Muscle of back (tissue), 3 donors: ENCODE measurements at regions not wholly inside any gene's neighbourhood (a gene's known extent, or its start where the extent isn't known, plus 50 kb on each side); places are given as distances from the start of the nearest gene placed in this dataset.
A peak's percentile ranks its signal among the peaks of the same experiment; 100 is the strongest.
"Not testable (repeated sequence)": the region's sequence is repeated elsewhere in the genome, so short reads cannot be mapped to it uniquely, and the experiment has no call there.

Source experiments
- DNase-seq, 3 donors: peaks; one replicate each; pipeline versions ENCODE4 v3.0.0 to v3.0.0-alpha.2; 2013

DNA sequence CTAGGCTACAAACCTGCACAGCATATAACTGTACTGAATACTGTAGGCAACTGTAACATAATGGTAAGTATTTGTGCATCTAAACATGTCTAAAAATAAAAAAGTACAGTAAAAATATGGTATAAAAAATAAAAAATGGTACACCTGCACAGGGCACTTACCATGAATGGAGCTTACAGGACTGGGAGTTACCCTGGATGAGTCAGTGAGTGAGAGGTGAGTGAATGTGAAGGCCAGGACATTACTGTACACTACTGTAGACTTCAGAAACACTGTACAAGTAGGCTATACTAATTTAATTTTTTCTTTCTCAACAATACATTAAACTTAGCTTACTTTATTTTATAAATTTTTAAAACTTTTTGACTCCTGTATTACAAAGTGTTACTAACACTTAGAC lies 265.3 kb downstream of the KLF13 start:
- DNase-seq: no peak

DNA sequence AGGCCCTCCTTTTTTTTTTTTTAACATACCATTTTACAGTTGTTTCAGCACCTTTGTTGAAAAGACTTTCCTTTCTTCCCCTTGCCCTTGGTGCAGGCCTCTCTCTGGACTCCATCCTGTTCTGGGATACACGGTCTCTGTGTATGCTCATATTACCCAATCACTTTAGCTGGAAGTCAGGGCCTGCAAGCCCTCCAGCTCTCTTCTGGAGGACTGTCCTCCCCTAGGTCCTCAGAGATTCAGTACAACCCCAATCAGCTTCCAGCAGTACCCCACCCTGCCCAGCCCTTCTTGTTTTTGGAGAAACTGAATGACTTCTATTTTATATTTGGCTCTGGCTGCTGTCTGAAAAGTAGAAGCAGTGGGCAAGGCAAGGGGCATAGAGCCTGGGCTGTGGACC lies 270.8 kb downstream of the KLF13 start:
- DNase-seq: no peak

DNA sequence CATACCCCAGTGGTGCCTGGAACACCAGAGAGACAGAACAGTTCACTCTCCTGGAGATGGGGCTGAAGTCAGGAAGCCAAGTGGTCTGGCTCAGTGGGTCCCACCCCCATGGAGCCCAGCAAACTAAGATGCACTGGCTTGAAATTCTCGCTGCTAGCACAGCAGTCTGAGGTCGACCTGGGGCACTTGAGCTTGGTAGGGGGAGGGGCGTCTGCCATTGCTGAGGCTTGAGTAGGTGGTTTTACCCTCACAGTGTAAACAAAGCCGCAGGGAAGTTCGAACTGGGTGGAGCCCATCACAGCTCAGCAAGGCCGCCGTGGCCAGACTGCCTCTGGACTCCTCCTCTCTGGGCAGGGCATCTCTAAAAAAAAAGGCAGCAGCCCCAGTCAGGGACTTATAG lies 272.0 kb downstream of the KLF13 start:
- DNase-seq: no peak

DNA sequence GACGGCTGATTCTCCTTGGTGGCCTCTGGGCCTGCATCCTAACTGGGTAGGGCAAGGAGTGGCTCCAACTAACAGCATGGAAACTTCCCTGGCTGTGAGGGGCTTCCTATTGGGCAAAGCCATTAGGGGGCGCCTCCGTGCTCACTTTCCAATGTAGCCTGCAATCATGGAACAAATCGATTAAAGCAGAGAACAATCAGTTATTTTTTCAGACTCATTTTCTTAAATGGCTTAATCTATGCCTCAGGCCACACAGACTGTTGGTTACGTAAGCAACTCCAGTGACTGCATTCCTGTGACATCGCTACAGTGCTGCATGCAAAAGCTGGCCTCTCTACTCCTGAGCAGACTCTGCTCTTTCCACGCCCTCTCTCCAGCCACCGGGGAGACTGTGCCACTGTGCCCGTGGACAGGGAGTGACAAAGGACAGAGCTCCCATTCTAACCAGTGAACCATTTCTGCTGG lies 278.9 kb downstream of the KLF13 start:
- no peak for DNase-seq

DNA sequence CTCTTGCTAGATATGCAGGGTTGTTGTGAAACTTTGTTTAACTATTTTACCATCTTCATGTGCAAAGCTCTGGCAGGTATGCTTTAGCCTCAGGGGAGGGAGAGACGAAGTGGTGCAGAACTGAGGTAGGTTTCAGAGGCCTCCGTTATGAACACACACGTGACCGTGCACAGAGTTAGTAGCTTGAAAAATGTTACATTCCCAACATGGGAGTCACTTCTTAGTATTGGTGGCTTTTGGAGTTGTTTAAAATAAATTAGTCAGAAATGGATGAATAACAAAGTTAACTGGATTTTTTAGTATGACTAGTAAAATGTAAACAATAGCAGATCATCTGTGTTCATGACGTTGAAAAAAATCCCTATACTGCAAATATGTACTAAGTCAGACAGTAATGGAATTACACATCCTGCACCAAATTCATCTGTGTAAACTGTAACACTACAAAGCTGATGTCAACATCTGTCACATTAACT lies 279.6 kb downstream of the KLF13 start:
- DNase-seq: peak in 1 of 3 donors; percentile 43

DNA sequence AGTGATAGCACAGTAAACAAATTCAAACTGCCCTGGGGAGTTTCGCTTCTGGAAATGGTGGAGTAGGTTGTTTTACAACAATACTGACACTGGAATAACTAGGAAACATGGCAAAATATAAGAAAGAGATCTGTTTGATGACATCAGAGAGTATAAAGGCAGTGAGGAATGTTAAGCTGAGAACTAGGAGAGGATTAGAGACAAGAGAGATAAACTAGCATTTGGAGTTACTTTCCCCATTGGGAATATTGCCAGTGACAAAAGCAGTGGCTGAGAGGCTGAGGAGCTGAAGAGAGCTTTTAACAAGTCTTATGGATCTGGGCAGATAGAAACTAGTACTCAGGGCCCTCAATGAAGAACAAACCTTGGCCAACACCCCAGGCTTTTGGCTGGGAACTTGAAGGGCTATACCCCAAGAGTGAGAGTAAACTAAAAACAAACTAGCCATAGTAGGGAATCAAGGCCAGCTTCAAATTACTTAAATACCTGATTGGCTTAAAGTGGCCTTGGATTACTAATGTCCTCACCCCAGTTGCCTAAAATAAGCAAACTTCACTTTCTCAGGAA lies 280.4 kb downstream of the KLF13 start:
- no peak for DNase-seq

DNA sequence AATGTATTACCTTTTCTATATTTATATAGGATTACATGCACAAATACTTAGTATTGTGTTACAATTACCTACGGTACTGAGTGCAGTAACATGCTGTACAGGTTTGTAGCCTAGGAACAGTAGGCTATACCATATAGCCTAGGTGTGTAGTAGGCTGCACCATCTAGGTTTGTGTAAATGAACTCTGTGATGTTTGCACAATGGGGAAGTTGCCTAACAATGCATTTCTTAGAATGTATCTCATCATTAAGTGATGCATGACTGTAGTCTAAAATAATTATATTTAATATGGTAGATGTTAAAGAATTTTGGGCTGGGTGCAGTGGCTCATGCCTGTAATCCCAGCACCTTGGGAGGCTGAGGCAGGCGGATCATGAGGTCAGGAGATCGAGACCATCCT lies 281.0 kb downstream of the KLF13 start:
- no peak for DNase-seq

DNA sequence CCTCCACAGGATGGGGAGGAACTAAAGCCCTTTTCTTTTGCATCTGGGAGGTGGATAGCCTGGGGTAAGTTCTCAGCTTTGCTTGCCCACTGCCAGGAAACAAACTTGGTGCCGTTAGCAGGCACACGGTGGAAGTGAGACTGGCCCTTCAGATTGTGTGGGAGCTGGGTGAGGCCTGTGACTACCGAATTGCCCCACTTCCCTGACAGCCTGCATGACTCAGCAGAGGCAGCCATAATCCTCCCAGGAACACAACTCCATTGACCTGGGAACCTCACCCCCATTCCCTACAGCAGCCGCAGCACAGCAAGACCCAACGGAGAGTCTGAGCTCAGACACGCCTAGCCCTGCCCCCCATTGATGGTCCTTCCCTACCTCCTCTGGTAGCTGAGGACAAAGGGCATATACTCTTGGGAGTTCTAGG lies 282.6 kb downstream of the KLF13 start:
- DNase-seq: no peak

DNA sequence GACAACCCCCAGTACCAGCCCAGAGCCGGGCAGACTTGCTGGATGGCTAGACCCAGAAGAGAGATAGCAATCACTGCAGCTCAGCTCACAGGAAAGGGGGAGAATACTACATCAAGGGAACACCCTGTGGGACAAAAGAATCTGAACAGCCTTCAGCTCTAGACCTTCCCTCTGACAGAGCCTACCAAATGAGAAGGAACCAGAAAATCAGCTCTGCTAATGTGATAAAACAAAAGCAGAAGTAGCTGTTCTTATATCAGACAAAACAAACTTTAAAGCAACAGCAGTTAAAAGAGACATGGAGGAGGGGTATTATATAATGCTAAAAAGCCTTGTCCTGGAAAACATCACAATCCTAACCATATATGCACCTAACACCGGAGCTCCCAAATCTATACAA lies 283.3 kb downstream of the KLF13 start:
- no peak for DNase-seq

DNA sequence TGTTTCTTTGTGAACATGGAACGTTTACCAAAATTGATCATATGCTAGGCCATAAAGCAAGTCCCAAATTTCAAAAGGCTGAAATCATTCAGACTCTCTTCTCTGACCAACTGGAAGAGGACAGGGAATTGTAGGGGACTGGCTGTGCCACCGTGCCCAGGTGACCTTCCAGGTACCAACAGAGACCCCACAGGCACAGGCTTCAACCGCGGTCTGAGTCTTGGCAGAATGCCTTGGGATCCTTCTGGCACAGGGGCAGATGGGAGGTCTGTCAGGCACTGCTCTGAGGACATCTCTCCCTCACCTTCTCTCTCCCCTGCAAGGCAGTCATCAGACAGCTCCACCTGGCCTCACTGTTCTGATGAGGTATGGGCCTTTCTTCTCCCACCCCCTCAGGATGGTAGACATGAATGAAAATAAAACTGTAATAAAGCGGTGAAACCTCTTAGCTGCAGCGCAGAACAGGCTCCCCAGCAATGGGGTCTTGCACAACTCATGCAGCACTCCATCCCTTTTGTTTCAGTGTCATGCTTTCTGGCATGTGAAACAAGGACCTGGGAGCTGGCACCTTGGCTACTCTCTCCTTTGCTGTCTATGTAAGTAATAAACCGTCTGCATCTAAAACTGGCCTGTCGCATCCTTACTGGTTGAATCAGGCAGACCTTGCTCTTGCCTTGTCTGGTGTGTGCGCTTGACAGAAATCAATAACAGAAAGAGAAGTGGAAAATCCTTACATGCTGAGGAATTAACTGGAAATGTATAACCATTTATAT lies 289.2 kb downstream of the KLF13 start:
- no peak for DNase-seq

DNA sequence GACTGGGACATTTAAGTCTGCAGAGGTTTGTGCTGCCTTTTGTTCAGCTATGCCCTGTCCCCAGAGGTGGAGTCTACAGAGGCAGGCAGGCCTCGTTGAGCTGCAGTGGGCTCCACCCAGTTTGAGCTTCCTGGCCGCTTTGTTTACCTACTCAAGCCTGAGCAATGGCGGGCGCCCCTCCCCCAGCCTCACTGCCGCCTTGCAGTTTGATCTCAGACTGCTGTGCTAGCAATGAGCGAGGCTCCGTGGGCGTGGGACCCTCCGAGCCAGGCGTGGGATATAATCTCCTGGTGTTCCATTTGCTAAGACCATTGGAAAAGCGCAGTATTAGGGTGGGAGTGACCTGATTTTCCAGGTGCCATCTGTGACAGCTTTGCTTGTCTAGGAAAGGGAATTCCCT lies 296.7 kb downstream of the KLF13 start:
- DNase-seq: not testable (repeated sequence)

DNA sequence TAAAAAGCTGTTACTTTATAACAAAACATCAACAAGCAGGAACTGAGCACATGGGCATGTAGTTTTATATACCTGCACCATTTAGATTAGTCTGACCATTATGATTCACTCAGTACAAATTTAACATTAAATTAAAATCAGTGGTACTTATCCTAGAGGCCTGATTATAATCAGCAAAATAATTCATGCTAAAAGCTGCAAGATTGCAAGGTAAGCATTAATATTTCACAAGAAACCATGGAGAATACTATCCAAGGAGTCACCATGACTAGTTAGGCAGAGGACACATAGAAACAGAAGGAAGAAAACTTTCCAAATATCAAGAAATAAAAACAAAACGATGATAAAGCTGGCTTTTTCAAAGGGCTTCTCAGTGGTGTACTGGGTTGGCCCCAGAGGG lies 297.5 kb downstream of the KLF13 start:
- DNase-seq: not testable (repeated sequence)

DNA sequence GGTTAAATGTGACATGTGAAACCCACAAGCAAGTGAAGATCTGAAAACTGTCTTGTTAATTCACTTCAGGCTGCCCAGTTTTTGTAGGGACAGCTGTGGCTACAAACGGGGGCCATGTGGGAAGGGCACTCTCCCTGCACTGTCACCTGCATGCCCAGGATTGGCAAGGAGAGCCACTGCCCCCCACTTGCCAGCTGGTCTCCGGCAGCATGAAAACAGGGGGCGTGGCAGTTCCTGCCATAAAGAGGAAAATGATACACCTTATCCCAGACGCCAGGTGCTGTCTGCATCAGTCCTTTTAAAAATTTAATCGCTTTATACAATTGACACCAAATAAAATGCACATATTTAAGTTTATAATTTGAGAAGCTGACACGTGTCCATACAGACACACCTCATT lies 309.1 kb downstream of the KLF13 start:
- DNase-seq: not testable (repeated sequence)

DNA sequence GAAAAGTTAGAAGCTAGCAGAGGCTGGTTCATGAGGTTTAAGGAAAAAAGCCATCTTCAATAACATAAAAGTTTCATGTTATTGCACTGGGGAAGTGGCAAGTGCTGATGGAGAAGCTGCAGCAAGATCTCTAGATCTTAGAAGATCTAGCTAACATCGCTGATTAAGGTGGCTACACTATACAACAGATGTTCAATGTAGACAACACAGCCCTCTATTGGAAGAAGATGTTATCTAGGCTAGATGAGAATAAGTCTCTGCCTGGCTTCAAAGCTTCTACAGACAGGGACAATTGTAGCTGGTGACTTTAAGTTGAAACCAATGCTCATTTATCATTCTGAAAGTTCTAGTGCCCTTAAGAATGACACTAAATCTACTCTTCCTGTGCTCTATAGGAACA lies 310.3 kb downstream of the KLF13 start:
- DNase-seq: not testable (repeated sequence)

DNA sequence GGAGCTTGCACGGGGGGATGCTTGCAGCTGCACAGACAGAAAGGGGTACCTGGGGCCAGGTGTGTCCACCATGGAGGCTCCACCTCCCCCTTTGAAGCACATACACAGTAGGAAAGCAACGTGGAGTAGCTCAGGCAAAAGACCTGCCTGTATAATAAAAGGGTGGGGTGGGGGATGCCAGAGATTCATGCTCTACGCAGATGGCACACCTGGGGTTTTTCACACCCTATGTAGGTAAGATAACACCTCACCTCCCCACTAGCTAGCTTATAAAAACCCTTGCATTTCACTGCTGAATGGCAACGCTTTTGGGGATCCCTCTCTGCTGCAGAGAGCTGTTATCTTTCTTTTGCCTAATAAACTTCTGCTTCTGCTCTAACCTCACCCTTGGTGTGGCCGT lies 317.3 kb downstream of the KLF13 start:
- not testable (repeated sequence) for DNase-seq

DNA sequence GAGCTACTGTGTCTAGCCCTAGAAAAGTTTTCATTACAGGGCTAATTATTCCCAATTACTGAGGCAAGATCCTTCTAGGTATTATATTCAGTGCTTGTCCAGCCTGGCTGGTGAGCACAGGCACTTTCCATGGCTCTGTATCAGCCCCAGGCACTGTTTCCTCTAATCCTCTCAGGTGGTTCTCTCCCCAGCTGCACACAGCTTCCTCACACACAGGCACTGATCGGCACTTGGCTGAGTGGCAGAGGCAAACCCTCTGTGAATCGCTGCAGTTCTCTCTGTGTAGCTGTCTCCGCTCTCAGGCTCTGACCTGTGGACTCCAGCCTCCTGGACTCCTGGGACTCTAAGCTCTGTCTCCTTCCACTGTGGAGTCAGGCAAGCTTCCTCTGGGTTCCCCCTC lies 318.1 kb downstream of the KLF13 start:
- DNase-seq: not testable (repeated sequence)

DNA sequence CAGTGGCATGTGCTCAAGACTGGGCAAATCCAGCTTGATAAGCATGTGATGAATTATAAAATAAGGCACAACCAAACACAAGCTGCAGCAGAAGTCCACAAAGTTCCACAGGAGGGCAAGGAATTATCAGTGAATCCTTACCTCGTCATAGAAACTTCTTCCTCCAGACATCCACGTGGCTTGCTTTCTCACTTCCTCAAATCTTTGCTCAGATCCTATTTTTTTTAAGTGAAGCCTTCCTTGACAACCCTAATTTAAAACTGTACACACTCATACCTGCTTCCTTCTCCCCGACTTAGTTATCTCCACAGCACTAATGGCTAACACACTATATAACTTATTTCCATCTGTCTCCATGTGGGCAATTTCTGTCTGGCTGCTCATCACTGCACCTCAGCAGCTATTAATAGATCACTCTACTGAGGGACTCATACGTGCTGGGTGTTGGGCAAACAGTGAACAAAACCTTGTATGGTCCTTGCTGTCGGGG lies 320.7 kb downstream of the KLF13 start:
- not testable (repeated sequence) for DNase-seq

DNA sequence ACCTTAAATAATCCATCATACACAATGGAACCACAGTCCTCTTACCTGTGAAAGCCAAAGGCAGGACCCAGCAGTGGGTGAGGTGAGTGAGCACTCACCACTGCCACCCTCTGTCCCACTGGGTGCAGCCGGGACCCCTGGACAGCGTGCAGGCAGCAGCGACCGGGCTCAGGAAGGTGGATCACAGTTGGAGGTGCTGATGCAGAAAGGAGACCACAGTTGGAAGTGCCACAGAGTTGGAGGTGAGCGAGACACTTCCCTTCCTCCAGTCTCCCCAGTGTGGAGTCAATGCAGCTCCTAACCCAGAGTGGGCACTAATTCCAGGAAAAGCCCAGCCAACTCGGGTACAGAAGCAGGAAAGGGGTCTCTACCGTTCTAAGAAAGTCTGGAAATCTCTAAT lies 323.0 kb downstream of the KLF13 start:
- DNase-seq: not testable (repeated sequence)

DNA sequence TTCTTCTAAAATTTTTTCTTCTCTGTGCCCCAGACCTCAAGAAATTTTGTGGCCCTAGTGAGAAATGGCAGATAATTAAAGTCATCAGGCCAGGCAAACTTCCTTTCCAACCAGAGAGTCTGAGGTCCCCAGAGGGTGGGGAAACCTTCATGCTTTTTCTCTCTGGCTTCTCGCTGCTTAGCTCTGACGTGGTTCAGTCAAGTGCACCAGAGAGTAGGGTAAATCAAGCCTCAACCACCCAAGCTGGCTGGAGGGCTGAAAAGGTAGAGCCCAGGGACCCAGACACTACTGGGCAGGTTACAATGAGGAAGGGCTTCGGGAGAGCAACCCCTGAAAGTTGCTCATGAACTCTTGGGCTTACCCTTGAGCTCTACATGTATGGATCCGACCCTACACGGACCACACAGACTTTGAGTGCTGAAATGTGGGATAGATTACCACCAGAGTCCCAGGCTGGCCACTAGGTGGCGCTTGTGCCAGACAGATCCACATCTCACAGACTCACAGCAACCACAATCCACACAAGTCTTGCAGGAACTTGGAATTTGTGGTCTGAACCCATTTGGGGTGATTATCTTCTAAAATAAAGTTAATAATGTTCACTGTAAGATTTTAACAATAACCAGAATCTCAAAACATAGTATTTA lies 323.5 kb downstream of the KLF13 start:
- not testable (repeated sequence) for DNase-seq

DNA sequence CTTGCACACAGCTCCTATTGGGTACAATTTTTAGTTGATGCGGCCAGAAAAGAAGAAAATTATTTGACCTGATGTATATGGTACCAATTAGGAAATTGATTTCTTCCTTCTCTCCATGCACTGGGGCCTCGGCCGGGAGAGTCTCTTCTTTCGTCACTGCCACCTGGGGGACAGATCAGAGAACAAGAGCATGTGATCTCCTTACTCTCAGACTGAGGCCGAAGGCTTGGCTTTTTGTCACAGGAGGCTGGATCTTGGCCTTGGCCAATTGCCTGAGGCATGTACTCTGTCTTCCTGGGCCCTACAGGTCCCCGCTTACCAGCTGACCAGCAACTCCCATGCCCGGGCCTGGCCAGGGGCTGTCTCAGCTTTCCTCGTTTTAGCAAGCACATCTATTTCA lies 330.3 kb downstream of the KLF13 start:
- peak in 1 of 3 donors; percentile 5 for DNase-seq

DNA sequence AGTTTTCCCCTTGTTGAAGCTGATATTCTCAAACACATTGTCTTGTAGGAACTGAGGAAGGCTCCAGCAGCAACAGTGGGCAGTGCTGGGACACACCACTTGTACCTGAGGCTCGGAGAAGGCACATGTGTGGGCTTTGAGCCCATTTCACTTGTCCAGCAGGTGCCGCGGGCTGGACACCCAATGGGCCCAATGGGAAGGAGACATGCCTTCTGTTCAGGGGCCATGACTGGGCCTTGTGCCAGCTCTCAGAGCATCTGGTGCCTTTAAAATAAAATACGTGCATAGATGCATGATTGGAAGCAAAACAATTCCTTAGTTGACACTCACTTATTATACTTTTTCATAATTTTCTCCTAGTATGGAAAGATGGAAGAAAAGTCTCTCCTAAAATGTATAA lies 334.2 kb downstream of the KLF13 start:
- no peak for DNase-seq

DNA sequence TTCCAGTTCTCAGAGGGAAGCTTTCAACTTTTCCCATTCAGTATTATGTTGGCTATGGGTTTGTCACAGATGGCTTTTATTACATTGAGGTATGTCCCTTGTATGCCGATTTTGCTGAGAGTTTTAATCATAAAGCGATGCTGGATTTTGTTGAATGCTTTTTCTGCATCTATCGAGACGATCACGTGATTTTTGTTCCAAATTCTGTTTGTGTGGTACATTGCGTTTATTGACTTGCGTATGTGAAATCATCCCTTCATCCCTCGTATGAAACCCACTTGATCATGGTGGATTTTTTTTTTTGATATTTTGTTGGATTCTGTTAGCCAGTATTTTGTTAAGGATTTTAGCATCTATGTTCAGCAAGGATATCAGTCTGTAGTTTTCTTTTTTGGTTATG lies 339.1 kb downstream of the KLF13 start:
- not testable (repeated sequence) for DNase-seq
